Activated CD8-positive, alpha-beta memory T cell treated with anti-CD3 and anti-CD28 coated beads for 36 hours (primary cell): ENCODE measurements at regions not wholly inside any gene's neighbourhood (a gene's known extent, or its start where the extent isn't known, plus 50 kb on each side); places are given as distances from the start of the nearest gene placed in this dataset.

Experiments used
- CTCF ChIA-PET: fragments of 350-600 bp; sonication (Branson Sonifier 250); formaldehyde crosslinking; loops from one replicate; lab custom pipeline; 2021; ENCODE audit warnings: antibody characterized with exemption; lab: Charles Lee
- POLR2A ChIA-PET: fragments of 350-600 bp; sonication (Branson Sonifier 250); formaldehyde crosslinking; loops from one replicate; lab custom pipeline; 2021; ENCODE audit warnings: antibody characterized with exemption; lab: Charles Lee

DNA sequence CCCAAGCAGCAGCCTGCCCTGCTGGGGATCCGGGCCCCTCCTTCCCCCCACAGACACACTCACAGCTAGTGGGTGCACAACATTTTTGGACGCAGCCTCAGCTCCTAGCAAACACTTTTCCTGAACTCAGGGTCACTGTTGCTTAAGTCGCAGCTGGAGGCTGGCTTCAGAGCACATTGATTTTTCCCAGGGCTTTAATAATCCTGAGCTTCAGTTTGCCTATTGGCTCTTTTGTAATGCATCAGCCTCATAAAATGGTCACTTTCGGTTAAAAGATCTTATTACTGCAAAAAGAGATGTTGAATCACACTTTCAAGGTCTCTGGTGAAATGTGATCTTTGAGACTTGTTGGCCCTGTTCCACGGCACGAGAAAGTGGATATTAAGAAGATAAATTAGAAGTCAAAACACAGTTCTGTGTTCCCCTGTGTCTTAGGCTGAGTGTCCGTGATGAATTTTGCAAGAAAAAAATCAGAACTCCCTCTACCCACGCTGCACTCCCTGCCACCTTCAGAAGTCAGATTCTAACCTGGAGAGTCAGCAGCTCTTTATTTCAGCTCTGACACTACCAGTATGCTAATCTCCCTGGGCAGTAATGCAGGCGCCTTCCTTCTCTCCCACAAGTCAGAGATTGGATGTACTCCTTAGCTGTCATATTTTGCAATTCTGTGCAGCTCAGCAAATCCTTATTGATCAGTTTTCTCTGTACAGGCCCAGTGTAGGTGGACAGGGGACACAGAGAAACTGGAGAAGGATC lies 158.2 kb upstream of the E2F8 start:
- ChIA-PET POLR2A (no interaction called here), CTCF (no interaction called here)

- ChIA-PET POLR2A (no interaction called here), CTCF (no interaction called here)
These were observed 157.5 kb upstream of the E2F8 start for GRCh38 chr11:19398273-19398672.

- ChIA-PET CTCF (interaction anchor here (1.1 kb wide), 1 partner anchor 11 kb away, joined by 3 read pairs; no protein-coding TSS in a partner anchor), POLR2A (no interaction called here)
These were observed 154.3 kb upstream of the E2F8 start for GRCh38 chr11:19395050-19395449.

GRCh38 chr11:19394525-19395016 lies 153.8 kb upstream of the E2F8 start:
- ChIA-PET CTCF (interaction anchor here (1.1 kb wide), 1 partner anchor 10 kb away, joined by 3 read pairs; no protein-coding TSS in a partner anchor), POLR2A (no interaction called here)

GRCh38 chr11:19393941-19394340 lies 153.2 kb upstream of the E2F8 start:
- ChIA-PET CTCF (no interaction called here), POLR2A (no interaction called here)

GRCh38 chr11:19392847-19393518 lies 152.2 kb upstream of the E2F8 start:
- ChIA-PET POLR2A (no interaction called here), CTCF (no interaction called here)

DNA sequence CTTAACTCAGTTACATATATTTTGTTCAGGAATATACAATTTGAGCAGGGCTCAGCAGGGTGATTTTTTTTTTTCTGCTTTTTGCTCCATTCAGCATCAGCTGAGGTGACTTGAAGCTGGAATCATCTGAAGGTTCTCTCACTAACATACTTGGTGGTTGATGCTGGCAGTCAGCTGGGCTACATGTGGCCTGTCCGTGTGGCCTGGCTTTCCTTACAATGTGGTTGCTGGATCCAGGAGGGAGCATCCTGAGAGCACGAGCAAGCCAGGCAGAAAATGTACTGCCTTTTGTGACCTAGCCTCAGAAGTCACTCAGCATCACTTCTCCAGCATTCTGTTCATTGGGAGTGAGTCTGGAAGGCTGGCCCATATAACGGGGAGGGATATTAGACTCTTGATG lies 151.6 kb upstream of the E2F8 start:
- CTCF ChIA-PET: no interaction called here
- POLR2A ChIA-PET: no interaction called here

GRCh38 chr11:19391652-19392051 lies 150.9 kb upstream of the E2F8 start:
- CTCF ChIA-PET: no interaction called here
- POLR2A ChIA-PET: no interaction called here

DNA sequence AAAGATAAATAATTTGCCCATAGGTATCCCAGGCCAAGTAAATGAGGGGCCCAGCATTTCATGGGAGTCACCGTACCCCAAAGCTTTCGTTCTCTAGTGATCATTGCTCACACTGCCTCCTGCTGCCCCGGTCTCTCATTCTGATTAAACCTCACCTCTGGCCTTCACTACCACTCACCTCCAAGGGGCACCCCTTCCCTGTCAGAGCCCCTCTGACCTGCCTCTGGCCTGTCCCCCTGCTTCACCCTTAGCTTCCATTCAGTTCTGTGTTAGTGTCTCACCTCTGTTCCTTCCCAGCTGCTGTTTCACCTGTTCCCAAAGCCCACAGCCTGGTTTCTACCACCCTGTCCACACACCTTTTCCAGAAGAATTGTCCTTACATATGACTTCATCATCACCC lies 150.3 kb upstream of the E2F8 start:
- CTCF ChIA-PET: no interaction called here
- POLR2A ChIA-PET: no interaction called here

DNA sequence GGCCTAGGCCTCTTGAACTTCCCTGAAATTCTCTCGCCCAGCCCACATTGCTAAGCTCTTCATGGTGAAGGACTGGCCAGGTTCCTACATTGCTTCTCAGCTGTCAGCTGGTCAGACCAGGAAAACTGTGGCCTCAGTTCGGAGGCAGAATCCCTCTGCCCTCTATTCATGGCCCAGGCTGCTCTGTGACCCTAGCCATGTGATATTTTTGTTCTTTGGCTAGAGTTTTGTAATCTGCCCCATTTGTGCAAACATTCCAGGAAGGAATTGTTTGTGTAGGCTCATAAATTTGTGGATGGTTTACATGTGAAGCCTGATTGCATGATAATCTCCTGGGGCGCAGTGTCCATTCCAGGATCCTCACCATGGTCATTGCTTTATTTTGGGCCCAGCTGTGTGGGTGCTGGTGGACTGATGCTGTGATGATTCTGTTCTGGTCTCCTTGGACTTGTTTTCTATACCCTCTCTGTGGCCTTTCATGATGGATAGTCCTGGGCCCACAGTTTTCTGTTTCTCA lies 149.1 kb upstream of the E2F8 start:
- CTCF ChIA-PET: interaction anchor here (0.6 kb wide), 1 partner anchor 318 kb away, joined by 3 read pairs; no protein-coding TSS in a partner anchor
- POLR2A ChIA-PET: no interaction called here

GRCh38 chr11:19382131-19382611 lies 141.4 kb upstream of the E2F8 start:
- POLR2A ChIA-PET: no interaction called here
- CTCF ChIA-PET: no interaction called here

- ChIA-PET CTCF (no interaction called here), POLR2A (no interaction called here)
These were observed 139.6 kb upstream of the E2F8 start for GRCh38 chr11:19380375-19380774.

DNA sequence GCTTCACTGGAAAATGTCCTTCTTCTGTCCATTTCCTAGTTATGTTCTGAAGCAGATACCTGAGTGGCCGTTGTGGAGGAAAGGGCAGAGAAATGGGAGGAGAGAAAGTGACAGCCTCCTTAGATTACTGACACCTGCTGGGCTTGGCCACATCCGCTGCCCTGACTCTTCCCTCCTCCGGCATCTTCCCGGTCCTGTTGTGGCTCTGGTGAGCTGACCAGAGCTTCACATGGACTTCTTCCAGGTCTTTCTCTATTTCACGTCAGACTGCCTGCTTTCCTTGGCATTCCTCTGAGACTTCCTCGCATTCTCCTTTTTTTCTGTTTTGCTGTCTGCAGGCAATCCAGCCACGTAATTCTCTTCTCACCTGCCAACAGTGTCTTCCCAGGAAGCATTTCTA lies 138.7 kb upstream of the E2F8 start:
- ChIA-PET POLR2A (no interaction called here), CTCF (no interaction called here)

GRCh38 chr11:19378814-19379213 lies 138.1 kb upstream of the E2F8 start:
- CTCF ChIA-PET: no interaction called here
- POLR2A ChIA-PET: no interaction called here

GRCh38 chr11:19377881-19378280 lies 137.1 kb upstream of the E2F8 start:
- POLR2A ChIA-PET: no interaction called here

DNA sequence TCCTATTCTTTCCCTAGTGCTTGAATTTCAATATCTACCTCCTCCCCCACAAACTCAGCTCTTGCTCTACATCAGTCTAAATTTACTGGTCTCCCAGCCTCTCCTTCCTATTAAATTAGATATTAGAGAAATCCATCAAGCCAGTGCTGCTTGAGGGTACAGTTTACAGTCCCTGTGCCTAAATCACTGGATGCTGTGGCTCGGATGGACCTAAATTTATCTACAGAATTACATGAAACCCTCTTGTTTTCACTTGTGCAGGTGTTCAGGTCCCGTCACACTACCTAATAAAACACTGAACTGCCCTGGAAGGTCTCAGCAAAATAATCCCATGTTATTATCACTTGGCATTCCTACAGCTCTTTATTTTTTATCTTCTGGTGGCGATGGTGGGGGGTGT lies 134.7 kb upstream of the E2F8 start:
- CTCF ChIA-PET: no interaction called here
- POLR2A ChIA-PET: no interaction called here

More at GRCh38 chr11:19377881-19378280, 137.1 kb upstream of the E2F8 start:
- CTCF ChIA-PET: no interaction called here

DNA sequence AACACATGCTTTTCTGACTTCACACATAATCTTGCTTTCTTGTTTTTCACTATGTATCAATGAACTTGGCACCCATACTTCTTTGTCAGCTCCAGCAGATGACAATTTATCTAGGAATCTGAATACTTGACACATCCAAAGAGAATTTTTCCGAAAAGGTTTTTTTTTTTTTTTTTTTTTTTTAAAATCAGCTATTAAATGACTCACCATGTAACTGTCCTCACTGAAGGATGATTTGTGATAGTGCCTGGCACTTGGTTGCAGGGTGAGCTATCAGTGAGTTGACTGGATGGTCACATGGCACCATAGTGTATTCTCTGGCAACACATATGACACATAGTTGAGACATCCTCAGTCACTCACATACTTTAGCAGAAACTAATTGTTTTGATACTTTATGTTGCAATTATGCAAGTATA lies 133.4 kb upstream of the E2F8 start:
- CTCF ChIA-PET: no interaction called here
- POLR2A ChIA-PET: no interaction called here

DNA sequence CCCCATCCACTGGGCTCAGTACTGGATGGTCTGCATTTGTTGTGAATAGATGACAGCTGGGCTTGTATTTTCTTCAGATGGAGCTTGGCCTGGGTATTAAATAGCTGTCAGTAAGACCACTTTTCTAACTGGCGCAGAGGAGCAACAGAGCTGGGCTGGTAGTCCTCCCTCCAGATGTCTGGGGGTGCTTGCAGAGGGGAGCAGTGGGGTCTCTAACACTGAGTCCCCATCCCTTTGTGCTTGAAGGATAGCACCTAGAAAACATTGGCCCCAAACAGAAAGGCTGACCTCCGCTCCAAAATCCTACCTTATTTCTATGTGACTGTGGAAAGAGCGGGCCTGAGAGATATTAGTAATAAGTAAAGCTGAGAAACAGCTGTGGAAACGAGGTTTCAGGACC lies 131.6 kb upstream of the E2F8 start:
- ChIA-PET POLR2A (no interaction called here), CTCF (no interaction called here)

DNA sequence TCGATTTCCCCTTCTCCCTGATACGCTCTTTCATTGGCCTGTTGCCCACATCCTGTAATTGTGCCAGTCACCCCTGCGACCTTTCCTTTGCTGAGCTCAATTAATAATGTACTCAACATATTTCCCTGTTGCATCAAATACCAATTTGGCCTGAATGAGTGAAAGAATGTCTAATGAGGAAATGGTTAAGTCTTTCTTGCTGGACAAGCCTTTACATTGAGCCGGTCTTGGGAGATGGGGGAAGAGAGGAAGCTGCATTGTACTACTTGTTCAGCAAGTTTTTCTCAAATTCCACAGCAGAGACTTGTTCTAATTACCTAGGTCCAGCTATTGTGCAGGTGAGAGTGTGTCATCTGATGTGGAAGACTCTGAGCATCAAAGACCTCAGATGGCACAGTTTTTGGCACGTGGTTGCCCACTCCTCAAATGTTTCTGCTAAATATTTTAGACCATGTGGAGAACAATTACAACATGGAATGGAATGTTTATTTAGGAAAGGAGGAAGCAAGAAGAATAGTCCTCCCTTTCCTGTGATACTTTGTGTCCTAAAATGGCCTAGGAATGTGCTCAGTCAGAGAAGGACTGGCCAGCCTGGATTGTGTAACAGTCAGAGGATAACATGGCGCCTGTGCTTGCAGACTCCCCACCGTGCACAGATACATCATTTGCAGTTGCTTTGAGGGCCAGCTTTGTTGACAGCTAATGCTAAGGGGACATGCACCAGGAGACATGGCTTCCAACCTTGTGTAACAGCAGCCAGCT lies 129.5 kb upstream of the E2F8 start:
- ChIA-PET POLR2A (no interaction called here), CTCF (no interaction called here)
